ENCODE measurements at regions not wholly inside any gene's neighbourhood (a gene's known extent, or its start where the extent isn't known, plus 50 kb on each side); places are given as distances from the start of the nearest gene placed in this dataset.

DNA sequence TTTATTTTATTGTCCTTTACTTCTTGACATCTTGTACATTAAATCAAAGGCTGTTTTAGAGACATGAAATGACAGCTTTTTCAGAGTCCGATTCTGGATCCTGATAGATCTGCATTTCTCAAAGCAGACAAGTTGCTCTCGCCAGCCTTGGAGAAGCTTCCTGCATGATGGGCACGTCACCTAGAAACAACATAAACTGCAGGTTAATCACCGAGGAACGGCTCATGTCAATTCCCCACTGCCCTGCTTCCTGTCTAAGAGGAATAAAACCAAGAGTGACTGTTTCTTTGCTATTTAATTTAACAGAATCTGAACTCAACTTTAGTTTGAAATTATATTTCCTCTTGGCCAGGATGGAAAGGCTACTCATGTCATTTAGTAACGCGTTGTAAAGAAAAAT is 77.0 kb downstream of the RWDD3 start:
- CTCF ChIA-PET = no interaction called here
- DNase-seq (ENCODE audit: low read depth) = no peak
- Histone ChIP-seq H3K36me3 (ENCODE audit: control insufficient read depth, insufficient read depth, low read length) (no peaks in the 10 kb centered on the region), H3K4me3 (ENCODE audit: low read depth, low read length) (no peak overlapping the region), H3K27me3 (ENCODE audit: control insufficient read depth, insufficient read depth, low read length) (peaks cover 1% of the 10 kb centered on the region; the same call in 1 of the 2 replicates)
- POLR2A ChIA-PET = no interaction called here
- no peak for TF ChIP-seq CTCF (IDR thresholded peaks at IDR 0.05; ENCODE audit: insufficient read depth, low read depth, low read length)

DNA sequence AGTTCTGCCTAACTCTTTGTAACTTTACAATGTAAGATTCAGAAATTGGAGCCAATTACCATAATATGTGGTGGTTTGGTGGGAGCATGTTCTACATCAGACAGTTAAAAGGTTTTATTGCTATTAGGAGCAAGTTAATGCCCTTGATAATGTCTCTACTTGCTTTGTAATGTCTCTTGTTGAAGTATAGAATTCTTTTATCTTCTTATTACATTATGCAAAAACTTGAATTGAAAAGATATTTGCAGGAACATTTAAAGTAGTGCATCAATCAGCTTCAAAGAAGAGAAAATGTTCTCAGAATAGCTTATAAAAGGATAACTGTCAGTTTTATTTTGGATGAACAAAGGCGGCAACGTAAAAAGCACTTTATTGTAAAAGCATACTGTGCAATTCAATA is 77.8 kb downstream of the RWDD3 start:
- no peaks in the 10 kb centered on the region for H3K36me3 ChIP-seq (ENCODE audit: control insufficient read depth, insufficient read depth, low read length)
- H3K27me3 ChIP-seq (ENCODE audit: control insufficient read depth, insufficient read depth, low read length) = peaks cover 1% of the 10 kb centered on the region; the same call in 1 of the 2 replicates
- H3K4me3 ChIP-seq (ENCODE audit: low read depth, low read length) = no peak overlapping the region
- ChIA-PET CTCF (no interaction called here), POLR2A (no interaction called here)
- DNase-seq (ENCODE audit: low read depth) = no peak
- TF ChIP-seq CTCF (IDR thresholded peaks at IDR 0.05; ENCODE audit: insufficient read depth, low read depth, low read length) = no peak

GRCh38 chr1:95312181-95312580 is 78.2 kb downstream of the RWDD3 start:
- Histone ChIP-seq H3K27me3 (ENCODE audit: control insufficient read depth, insufficient read depth, low read length) (peaks cover 1% of the 10 kb centered on the region; the same call in 1 of the 2 replicates), H3K4me3 (ENCODE audit: low read depth, low read length) (no peak overlapping the region), H3K36me3 (ENCODE audit: control insufficient read depth, insufficient read depth, low read length) (no peaks in the 10 kb centered on the region)
- POLR2A ChIA-PET = no interaction called here
- no peak for TF ChIP-seq CTCF (IDR thresholded peaks at IDR 0.05; ENCODE audit: insufficient read depth, low read depth, low read length)
- CTCF ChIA-PET = no interaction called here
- DNase-seq (ENCODE audit: low read depth) = no peak

GRCh38 chr1:95313527-95313926 is 79.5 kb downstream of the RWDD3 start:
- no peak for TF ChIP-seq CTCF (IDR thresholded peaks at IDR 0.05; ENCODE audit: insufficient read depth, low read depth, low read length)
- H3K36me3 ChIP-seq (ENCODE audit: control insufficient read depth, insufficient read depth, low read length) = no peaks in the 10 kb centered on the region
- no peak for DNase-seq (ENCODE audit: low read depth)
- H3K27me3 ChIP-seq (ENCODE audit: control insufficient read depth, insufficient read depth, low read length) = no peaks in the 10 kb centered on the region; the same call in 1 of the 2 replicates
- no peak overlapping the region for H3K4me3 ChIP-seq (ENCODE audit: low read depth, low read length)
- ChIA-PET CTCF (interaction anchor here (0.6 kb wide), 1 partner anchor 1225 kb away, joined by 4 read pairs; no protein-coding TSS in a partner anchor), POLR2A (no interaction called here)

- Histone ChIP-seq H3K27me3 (ENCODE audit: control insufficient read depth, insufficient read depth, low read length) (no peaks in the 10 kb centered on the region), H3K4me3 (ENCODE audit: low read depth, low read length) (no peak overlapping the region), H3K36me3 (ENCODE audit: control insufficient read depth, insufficient read depth, low read length) (no peaks in the 10 kb centered on the region)
- CTCF ChIA-PET = no interaction called here
- TF ChIP-seq CTCF (IDR thresholded peaks at IDR 0.05; ENCODE audit: insufficient read depth, low read depth, low read length) = no peak
- POLR2A ChIA-PET = no interaction called here
- no peak for DNase-seq (ENCODE audit: low read depth)
Measured at GRCh38 chr1:95321531-95321930, 87.5 kb downstream of the RWDD3 start.

All from BJ (cell line).